ENCODE measurements at regions not wholly inside any gene's neighbourhood (a gene's known extent, or its start where the extent isn't known, plus 50 kb on each side); places are given as distances from the start of the nearest gene placed in this dataset.

GRCh38 chr14:30450631-30451545, 108.1 kb upstream of the G2E3 start:
- Histone ChIP-seq H3K27me3 (ENCODE audit: insufficient read depth, low read depth) (no peaks in the 10 kb centered on the region), H3K4me1 (ENCODE audit: low read depth, poor library complexity, severe bottlenecking) (no peaks in the 10 kb centered on the region), H2AFZ (ENCODE audit: low read depth) (no peak overlapping the region), H3K9ac (no peak overlapping the region), H3K27ac (no peak overlapping the region), H4K20me1 (ENCODE audit: insufficient read depth) (no peaks in the 10 kb centered on the region), H3K4me2 (no peak overlapping the region), H3K36me3 (ENCODE audit: insufficient read depth) (no peaks in the 10 kb centered on the region), H3K4me3 (IDR thresholded peaks at IDR 0.05; ENCODE audit: insufficient read depth, low read depth, low read length) (no peak overlapping the region), H3K79me2 (ENCODE audit: insufficient read depth, low read depth) (no peaks in the 10 kb centered on the region)
- no peak for TF ChIP-seq CTCF (conservative IDR thresholded peaks at IDR 0.05; ENCODE audit: low read depth, low read length)

GRCh38 chr14:30456296-30456695, 102.7 kb upstream of the G2E3 start:
- no peaks in the 10 kb centered on the region for H3K36me3 ChIP-seq (ENCODE audit: insufficient read depth)
- H3K27me3 ChIP-seq (ENCODE audit: insufficient read depth, low read depth): no peaks in the 10 kb centered on the region
- H3K4me1 ChIP-seq (ENCODE audit: low read depth, poor library complexity, severe bottlenecking): no peaks in the 10 kb centered on the region
- no peak overlapping the region for H3K4me2 ChIP-seq
- H3K9ac ChIP-seq: no peak overlapping the region
- no peaks in the 10 kb centered on the region for H3K79me2 ChIP-seq (ENCODE audit: insufficient read depth, low read depth)
- TF ChIP-seq CTCF (conservative IDR thresholded peaks at IDR 0.05; ENCODE audit: low read depth, low read length): no peak
- no peak overlapping the region for H3K27ac ChIP-seq
- no peak overlapping the region for H2AFZ ChIP-seq (ENCODE audit: low read depth)
- H4K20me1 ChIP-seq (ENCODE audit: insufficient read depth): no peaks in the 10 kb centered on the region
- H3K4me3 ChIP-seq (IDR thresholded peaks at IDR 0.05; ENCODE audit: insufficient read depth, low read depth, low read length): no peak overlapping the region

GRCh38 chr14:30462358-30462757, 96.6 kb upstream of the G2E3 start:
- Histone ChIP-seq H3K36me3 (ENCODE audit: insufficient read depth) (no peaks in the 10 kb centered on the region), H3K4me1 (ENCODE audit: low read depth, poor library complexity, severe bottlenecking) (no peaks in the 10 kb centered on the region), H3K27me3 (ENCODE audit: insufficient read depth, low read depth) (no peaks in the 10 kb centered on the region), H3K4me3 (IDR thresholded peaks at IDR 0.05; ENCODE audit: insufficient read depth, low read depth, low read length) (no peak overlapping the region), H3K9ac (no peak overlapping the region), H3K27ac (no peak overlapping the region), H3K4me2 (no peak overlapping the region), H2AFZ (ENCODE audit: low read depth) (no peak overlapping the region), H4K20me1 (ENCODE audit: insufficient read depth) (no peaks in the 10 kb centered on the region), H3K79me2 (ENCODE audit: insufficient read depth, low read depth) (no peaks in the 10 kb centered on the region)
- no peak for TF ChIP-seq CTCF (conservative IDR thresholded peaks at IDR 0.05; ENCODE audit: low read depth, low read length)

GRCh38 chr14:30464481-30464880, 94.5 kb upstream of the G2E3 start:
- no peak overlapping the region for H2AFZ ChIP-seq (ENCODE audit: low read depth)
- H3K27ac ChIP-seq: no peak overlapping the region
- no peaks in the 10 kb centered on the region for H3K79me2 ChIP-seq (ENCODE audit: insufficient read depth, low read depth)
- no peaks in the 10 kb centered on the region for H3K4me1 ChIP-seq (ENCODE audit: low read depth, poor library complexity, severe bottlenecking)
- H3K9ac ChIP-seq: no peak overlapping the region
- no peaks in the 10 kb centered on the region for H3K36me3 ChIP-seq (ENCODE audit: insufficient read depth)
- H3K4me3 ChIP-seq (IDR thresholded peaks at IDR 0.05; ENCODE audit: insufficient read depth, low read depth, low read length): no peak overlapping the region
- H3K27me3 ChIP-seq (ENCODE audit: insufficient read depth, low read depth): no peaks in the 10 kb centered on the region
- no peak overlapping the region for H3K4me2 ChIP-seq
- no peaks in the 10 kb centered on the region for H4K20me1 ChIP-seq (ENCODE audit: insufficient read depth)
- no peak for TF ChIP-seq CTCF (conservative IDR thresholded peaks at IDR 0.05; ENCODE audit: low read depth, low read length)

All from KMS-11 (cell line).